ENCODE measurements at regions not wholly inside any gene's neighbourhood (a gene's known extent, or its start where the extent isn't known, plus 50 kb on each side); places are given as distances from the start of the nearest gene placed in this dataset.

DNA sequence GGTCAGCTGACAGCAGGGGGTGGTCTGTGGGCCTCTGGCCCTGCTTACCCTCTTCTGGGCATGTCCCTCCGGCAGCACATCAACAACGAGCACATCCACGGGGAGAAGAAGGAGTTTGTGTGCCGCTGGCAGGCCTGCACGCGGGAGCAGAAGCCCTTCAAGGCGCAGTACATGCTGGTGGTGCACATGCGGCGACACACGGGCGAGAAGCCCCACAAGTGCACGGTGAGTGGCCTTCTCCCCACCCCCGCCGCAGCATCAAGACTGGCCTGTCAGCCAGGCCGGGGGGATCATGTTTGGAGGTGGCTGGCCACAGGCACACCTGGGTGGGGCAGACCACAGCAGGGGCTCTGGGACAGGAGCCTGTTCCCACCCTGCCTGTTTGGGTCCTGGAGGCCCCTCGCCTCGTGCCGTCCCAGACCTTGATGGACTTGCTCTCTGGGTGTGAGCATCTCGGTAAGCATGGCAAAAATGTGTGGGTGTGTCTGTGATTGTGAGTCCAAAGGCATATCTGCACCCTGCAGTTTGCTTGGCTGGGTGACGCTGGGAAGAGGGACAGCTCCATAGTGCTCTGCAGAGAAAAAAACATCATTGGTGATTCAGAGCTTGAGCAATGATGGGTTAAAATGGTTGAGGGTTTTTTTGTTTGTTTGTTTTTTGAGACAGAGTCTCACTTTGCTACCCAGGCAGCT is 242.8 kb downstream of the GLI2 start:
- no peak overlapping the region for H2AFZ ChIP-seq (ENCODE audit: low read depth)
- no peaks in the 10 kb centered on the region for H3K27me3 ChIP-seq (ENCODE audit: insufficient read depth, low read depth)
- no peak overlapping the region for H3K27ac ChIP-seq
- H3K4me1 ChIP-seq (ENCODE audit: low read depth, poor library complexity, severe bottlenecking): no peaks in the 10 kb centered on the region
- TF ChIP-seq, protein P1, sequence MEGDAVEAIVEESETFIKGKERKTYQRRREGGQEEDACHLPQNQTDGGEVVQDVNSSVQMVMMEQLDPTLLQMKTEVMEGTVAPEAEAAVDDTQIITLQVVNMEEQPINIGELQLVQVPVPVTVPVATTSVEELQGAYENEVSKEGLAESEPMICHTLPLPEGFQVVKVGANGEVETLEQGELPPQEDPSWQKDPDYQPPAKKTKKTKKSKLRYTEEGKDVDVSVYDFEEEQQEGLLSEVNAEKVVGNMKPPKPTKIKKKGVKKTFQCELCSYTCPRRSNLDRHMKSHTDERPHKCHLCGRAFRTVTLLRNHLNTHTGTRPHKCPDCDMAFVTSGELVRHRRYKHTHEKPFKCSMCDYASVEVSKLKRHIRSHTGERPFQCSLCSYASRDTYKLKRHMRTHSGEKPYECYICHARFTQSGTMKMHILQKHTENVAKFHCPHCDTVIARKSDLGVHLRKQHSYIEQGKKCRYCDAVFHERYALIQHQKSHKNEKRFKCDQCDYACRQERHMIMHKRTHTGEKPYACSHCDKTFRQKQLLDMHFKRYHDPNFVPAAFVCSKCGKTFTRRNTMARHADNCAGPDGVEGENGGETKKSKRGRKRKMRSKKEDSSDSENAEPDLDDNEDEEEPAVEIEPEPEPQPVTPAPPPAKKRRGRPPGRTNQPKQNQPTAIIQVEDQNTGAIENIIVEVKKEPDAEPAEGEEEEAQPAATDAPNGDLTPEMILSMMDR (conservative IDR thresholded peaks at IDR 0.05; ENCODE audit: low read depth, low read length): no peak
- no peaks in the 10 kb centered on the region for H3K36me3 ChIP-seq (ENCODE audit: insufficient read depth)
- H3K9ac ChIP-seq: no peak overlapping the region
- H3K4me3 ChIP-seq (IDR thresholded peaks at IDR 0.05; ENCODE audit: insufficient read depth, low read depth, low read length): no peak overlapping the region
- no peak overlapping the region for H3K4me2 ChIP-seq
- no peaks in the 10 kb centered on the region for H3K79me2 ChIP-seq (ENCODE audit: insufficient read depth, low read depth)
- no peaks in the 10 kb centered on the region for H4K20me1 ChIP-seq (ENCODE audit: insufficient read depth)

DNA sequence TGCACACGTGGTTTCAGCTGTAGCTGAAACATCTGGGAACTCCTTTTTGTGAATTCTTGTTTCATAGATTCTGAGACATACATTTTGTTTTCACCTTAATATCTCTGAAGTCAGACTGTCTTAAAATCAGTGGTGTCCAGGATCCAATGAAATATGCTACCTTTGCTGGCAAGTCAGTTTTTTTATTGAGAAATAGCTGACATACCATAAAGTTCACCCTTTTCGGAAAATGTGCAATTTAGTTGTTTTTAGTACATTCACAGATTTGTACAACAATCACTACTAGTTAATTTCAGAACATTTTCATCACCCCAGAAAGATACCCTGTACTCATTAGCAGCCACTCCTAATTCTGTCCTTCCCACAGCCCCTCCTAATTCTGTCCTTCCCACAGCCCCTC is 243.7 kb downstream of the GLI2 start:
- H3K4me1 ChIP-seq (ENCODE audit: low read depth, poor library complexity, severe bottlenecking): no peaks in the 10 kb centered on the region
- H3K4me2 ChIP-seq: no peak overlapping the region
- no peak overlapping the region for H2AFZ ChIP-seq (ENCODE audit: low read depth)
- no peaks in the 10 kb centered on the region for H3K36me3 ChIP-seq (ENCODE audit: insufficient read depth)
- no peak overlapping the region for H3K9ac ChIP-seq
- no peak overlapping the region for H3K4me3 ChIP-seq (IDR thresholded peaks at IDR 0.05; ENCODE audit: insufficient read depth, low read depth, low read length)
- H3K79me2 ChIP-seq (ENCODE audit: insufficient read depth, low read depth): no peaks in the 10 kb centered on the region
- TF ChIP-seq, protein P1 (conservative IDR thresholded peaks at IDR 0.05; ENCODE audit: low read depth, low read length): no peak
- H3K27me3 ChIP-seq (ENCODE audit: insufficient read depth, low read depth): no peaks in the 10 kb centered on the region
- H3K27ac ChIP-seq: no peak overlapping the region
- no peaks in the 10 kb centered on the region for H4K20me1 ChIP-seq (ENCODE audit: insufficient read depth)

DNA sequence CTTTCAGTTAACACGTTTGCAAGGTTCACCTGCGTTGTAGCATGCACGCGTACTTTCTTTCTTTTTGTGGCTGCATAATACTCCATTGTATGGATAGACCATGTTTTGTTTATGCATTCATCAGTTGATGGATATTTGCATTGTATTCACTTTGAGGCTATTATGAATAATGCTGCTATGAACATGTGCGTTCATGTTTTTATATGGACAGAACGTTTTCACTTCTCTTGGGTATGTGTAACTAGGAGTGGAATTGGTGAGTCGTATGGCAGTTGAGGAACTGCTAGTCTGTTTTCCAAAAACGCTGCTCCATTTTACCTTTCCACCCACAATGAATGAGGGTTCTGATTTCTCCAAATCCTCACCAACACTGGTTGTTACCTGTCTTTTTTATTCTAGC is 244.3 kb downstream of the GLI2 start:
- Histone ChIP-seq H2AFZ (ENCODE audit: low read depth) (no peak overlapping the region), H3K27ac (no peak overlapping the region), H3K36me3 (ENCODE audit: insufficient read depth) (no peaks in the 10 kb centered on the region), H3K79me2 (ENCODE audit: insufficient read depth, low read depth) (no peaks in the 10 kb centered on the region), H3K4me1 (ENCODE audit: low read depth, poor library complexity, severe bottlenecking) (no peaks in the 10 kb centered on the region), H4K20me1 (ENCODE audit: insufficient read depth) (no peaks in the 10 kb centered on the region), H3K4me3 (IDR thresholded peaks at IDR 0.05; ENCODE audit: insufficient read depth, low read depth, low read length) (no peak overlapping the region), H3K9ac (no peak overlapping the region), H3K4me2 (no peak overlapping the region), H3K27me3 (ENCODE audit: insufficient read depth, low read depth) (no peaks in the 10 kb centered on the region)
- TF ChIP-seq, protein P1 (conservative IDR thresholded peaks at IDR 0.05; ENCODE audit: low read depth, low read length): no peak

DNA sequence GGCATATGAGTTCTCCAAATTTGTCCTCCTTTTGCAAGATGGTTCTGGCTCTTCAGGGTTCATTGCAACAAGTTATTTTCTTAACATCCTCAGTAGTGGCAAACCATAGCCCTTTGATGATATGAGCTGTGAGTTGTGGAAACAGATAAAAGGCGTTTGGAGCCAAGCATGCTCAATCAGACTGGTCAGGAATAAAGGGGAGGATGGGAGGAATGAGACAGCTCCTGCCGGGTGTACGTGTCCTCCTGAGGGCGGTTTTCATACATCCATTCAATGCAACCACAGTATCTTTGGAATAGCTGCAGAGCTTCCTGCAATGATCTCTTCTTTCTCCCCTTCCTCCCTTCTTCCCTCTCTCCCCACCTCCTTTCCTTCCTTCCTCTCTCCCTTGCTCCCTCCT is 245.8 kb downstream of the GLI2 start:
- H3K9ac ChIP-seq: no peak overlapping the region
- no peaks in the 10 kb centered on the region for H3K79me2 ChIP-seq (ENCODE audit: insufficient read depth, low read depth)
- H2AFZ ChIP-seq (ENCODE audit: low read depth): no peak overlapping the region
- H3K36me3 ChIP-seq (ENCODE audit: insufficient read depth): no peaks in the 10 kb centered on the region
- no peak overlapping the region for H3K27ac ChIP-seq
- H4K20me1 ChIP-seq (ENCODE audit: insufficient read depth): no peaks in the 10 kb centered on the region
- TF ChIP-seq, protein P1 (conservative IDR thresholded peaks at IDR 0.05; ENCODE audit: low read depth, low read length): no peak
- no peaks in the 10 kb centered on the region for H3K27me3 ChIP-seq (ENCODE audit: insufficient read depth, low read depth)
- no peak overlapping the region for H3K4me2 ChIP-seq
- H3K4me1 ChIP-seq (ENCODE audit: low read depth, poor library complexity, severe bottlenecking): no peaks in the 10 kb centered on the region
- no peak overlapping the region for H3K4me3 ChIP-seq (IDR thresholded peaks at IDR 0.05; ENCODE audit: insufficient read depth, low read depth, low read length)

Data from KMS-11 (cell line).